ENCODE measurements at regions not wholly inside any gene's neighbourhood (a gene's known extent, or its start where the extent isn't known, plus 50 kb on each side); places are given as distances from the start of the nearest gene placed in this dataset.

DNA sequence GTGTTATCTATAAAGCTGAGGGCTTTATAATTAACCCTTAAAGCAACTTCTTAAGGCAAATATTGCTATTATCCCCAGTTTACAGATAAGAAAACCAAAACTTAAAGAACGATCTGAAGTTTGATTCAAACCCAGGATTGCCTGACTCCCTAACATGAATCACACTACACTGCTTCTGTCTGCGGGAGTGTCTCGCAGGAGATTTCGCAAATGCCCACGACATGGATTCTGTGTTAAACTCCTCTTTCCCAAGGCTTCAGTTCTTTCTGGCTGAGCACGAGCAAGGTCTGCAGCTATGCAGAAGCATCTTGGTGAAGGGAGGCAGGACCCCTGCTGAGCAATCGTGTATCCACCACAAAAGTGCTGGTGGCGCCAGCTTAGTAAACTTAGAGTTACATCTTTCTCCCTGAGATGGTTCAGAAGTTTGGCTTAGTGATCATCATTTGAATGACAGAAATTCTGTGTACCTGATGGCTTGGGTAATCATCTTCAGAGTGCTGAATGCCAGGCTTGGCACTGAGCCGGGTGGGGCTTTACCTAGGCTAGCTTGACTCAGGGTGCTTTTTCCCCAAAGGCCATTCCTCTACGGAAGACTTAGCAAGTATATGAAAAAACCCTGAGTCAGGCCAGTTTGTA is 81.4 kb upstream of the PIK3R1 start:
- no peak for DNase-seq (ENCODE audit: low spot score)
- TF ChIP-seq, protein P1, sequence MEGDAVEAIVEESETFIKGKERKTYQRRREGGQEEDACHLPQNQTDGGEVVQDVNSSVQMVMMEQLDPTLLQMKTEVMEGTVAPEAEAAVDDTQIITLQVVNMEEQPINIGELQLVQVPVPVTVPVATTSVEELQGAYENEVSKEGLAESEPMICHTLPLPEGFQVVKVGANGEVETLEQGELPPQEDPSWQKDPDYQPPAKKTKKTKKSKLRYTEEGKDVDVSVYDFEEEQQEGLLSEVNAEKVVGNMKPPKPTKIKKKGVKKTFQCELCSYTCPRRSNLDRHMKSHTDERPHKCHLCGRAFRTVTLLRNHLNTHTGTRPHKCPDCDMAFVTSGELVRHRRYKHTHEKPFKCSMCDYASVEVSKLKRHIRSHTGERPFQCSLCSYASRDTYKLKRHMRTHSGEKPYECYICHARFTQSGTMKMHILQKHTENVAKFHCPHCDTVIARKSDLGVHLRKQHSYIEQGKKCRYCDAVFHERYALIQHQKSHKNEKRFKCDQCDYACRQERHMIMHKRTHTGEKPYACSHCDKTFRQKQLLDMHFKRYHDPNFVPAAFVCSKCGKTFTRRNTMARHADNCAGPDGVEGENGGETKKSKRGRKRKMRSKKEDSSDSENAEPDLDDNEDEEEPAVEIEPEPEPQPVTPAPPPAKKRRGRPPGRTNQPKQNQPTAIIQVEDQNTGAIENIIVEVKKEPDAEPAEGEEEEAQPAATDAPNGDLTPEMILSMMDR (IDR thresholded peaks at IDR 0.05; ENCODE audit: extremely low read depth, missing control alignments): no peak

DNA sequence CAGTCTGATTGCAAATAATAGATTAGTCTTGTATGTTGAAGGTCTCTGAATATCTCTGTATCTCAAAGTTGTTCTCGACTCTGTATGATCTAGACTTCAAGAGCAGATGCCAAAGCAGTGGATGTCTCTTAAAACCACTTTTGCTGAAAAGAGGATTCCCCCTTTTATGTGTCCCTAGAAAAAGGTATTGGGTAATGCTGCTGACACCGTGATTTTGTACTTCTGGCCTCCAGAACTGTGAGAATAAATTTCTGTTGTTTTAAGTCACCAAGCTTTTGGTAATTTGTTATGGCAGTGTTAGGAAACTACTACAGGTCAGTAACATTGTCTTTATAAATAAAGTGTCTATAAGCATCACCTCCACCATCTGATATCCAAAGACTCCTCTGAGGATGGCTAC is 85.3 kb upstream of the PIK3R1 start:
- TF ChIP-seq, protein P1 (IDR thresholded peaks at IDR 0.05; ENCODE audit: extremely low read depth, missing control alignments): no peak
- no peak for DNase-seq (ENCODE audit: low spot score)

DNA sequence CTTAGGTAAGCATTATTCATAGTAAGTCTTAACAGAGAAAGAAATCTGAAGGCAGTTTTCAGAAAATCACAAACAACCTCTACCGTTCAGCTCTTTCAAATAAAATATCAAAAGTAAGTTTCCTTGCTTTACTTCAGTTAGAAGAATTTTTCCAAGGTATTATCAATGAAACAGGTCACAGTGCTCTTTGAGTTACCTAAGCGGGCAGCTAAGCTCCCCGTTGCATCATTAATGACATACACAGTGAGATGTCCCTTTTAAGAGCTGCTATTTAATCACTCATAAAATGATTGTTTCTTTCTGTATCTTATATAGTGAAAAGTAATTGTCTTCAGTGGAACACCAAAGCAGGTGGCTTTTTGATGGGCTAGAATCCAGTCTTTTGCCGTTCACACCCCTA is 86.2 kb upstream of the PIK3R1 start:
- no peak for DNase-seq (ENCODE audit: low spot score)
- TF ChIP-seq, protein P1 (IDR thresholded peaks at IDR 0.05; ENCODE audit: extremely low read depth, missing control alignments): no peak

DNA sequence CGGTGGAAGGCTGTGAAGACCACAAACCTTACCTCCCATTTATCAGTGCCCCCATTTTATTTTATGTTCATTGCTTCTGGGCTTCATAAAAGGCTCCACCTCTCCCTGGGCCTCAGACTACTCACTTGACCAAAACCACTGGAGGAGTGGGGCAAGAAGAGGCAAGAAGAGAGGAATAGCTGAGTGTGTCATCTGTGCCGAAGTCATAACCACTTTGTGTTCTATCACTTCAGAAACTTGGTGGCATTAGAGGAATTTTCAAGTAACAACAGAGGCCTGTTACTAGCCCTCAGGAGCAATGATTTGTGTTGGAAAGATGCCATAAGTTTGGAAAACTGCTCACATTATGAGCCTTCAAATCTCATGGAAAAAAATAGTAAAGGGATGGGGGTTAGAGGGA is 88.7 kb upstream of the PIK3R1 start:
- TF ChIP-seq, protein P1 (IDR thresholded peaks at IDR 0.05; ENCODE audit: extremely low read depth, missing control alignments): no peak
- no peak for DNase-seq (ENCODE audit: low spot score)

DNA sequence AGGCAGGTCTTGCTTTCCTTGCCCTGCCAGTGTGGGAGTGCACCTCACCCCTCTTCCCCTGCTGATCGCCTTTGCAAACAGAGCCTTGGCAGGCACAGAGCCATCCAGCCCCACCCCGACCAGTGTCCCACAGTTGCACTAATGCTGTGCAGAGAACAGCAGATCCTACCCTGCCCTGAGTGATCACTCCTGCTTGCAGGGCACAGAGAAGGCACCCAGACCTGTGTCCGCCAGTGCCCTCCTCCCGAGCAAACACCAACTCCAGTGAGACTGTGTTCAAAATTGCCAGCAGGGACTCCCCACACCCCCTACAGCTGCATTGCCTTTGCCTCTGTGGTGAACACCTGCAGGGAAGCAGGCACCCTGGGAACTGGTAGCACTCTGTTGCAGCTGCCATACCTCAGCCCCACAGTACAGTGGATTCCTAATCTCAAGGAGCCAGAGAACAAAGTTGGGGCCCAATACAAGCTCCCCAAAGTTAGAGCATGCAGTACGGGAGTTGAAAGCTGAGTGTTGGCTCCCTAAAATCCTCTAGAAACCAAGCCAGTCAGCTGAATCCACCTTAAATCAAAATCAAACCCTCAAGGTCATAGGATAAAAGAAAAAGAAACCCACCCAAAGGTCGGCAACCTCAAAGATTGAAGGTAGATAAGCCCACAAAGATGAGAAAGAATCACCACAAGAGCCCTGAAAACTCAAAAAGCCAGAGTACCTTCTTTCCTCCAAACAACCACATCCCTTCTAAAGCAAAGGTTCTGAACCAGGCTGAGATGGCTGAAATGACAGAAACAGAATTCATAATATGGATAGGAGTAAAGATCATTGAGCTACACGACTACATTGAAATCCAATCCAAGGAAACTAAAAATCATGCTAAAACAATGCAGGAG is 92.9 kb upstream of the PIK3R1 start:
- TF ChIP-seq, protein P1 (IDR thresholded peaks at IDR 0.05; ENCODE audit: extremely low read depth, missing control alignments): no peak
- DNase-seq (ENCODE audit: low spot score): no peak

DNA sequence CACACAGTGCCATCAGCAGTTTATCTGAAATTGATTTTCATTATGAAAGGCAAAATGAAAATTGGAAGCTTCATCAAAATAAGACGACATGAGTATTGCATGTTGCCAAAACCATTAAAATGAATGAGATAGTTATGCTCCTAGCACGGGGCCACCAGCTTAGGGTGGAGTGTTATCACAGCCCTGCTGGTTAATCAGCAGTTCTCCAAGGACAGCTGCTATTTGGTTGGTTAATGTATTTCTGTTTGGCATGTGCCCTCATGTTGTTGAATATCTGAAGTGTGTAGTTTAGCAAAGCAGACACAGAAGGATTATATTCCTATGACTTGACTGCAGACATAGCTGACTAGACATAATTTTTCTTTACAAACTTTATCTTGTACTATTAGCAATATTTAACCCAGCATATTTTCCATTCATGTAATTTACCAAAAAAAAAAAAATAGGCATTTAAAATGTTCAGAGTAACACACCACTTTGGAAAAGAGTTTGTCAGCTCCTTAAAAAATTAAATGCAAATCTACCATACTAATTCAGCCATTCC is 98.6 kb upstream of the PIK3R1 start:
- no peak for DNase-seq (ENCODE audit: low spot score)
- TF ChIP-seq, protein P1 (IDR thresholded peaks at IDR 0.05; ENCODE audit: extremely low read depth, missing control alignments): no peak

DNA sequence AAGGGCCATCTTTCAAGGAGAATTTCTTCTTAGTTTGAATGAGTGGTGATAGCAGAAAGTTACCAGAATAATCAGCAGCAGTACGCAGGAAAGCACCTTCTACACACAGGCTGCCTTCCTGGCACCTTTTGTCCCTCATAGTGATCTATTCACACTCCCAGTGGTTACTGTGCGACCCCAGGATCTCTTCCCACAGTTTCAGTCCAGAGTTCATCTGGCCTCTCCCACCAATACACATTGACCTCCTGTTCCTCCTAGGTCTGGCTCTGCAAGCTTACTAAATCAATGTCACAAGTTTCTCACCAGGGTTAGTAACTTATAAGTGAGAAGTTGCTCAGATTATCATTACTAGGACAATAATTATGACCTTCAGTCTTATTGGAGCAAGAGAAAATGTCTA is 99.1 kb upstream of the PIK3R1 start:
- TF ChIP-seq, protein P1 (IDR thresholded peaks at IDR 0.05; ENCODE audit: extremely low read depth, missing control alignments): no peak

More for the DNA sequence above, 99.1 kb upstream of the PIK3R1 start:
- DNase-seq (ENCODE audit: low spot score): no peak

Data from GM20000 (cell line).